PC-3 (cell line): ENCODE measurements at regions not wholly inside any gene's neighbourhood (a gene's known extent, or its start where the extent isn't known, plus 50 kb on each side); places are given as distances from the start of the nearest gene placed in this dataset.

Experiments used
- ATAC-seq: fragments of 200-7000 bp; cut with Tn5 transposase; 2 replicates; pipeline ENCODE4 v1.9.1; 2020; ENCODE audit warnings: mild to moderate bottlenecking, moderate library complexity
- BruUV-seq: library from RNA; stranded (reverse); fragments of 400-500 nt; replicated peaks from 2 replicates; lab custom pipeline; 2021; lab: Mats Ljungman, UMichigan
- CTCF ChIA-PET: fragments of 300-600 bp; sonication (Branson Sonifier 250); formaldehyde crosslinking; loops from one replicate; lab custom pipeline; 2022; ENCODE audit warnings: antibody characterized with exemption; lab: Charles Lee
- POLR2A ChIA-PET: fragments of 300-600 bp; sonication (Branson Sonifier 250); formaldehyde crosslinking; loops from one replicate; lab custom pipeline; 2022; ENCODE audit warnings: antibody characterized with exemption; ENCODE audit not compliant: unreplicated experiment; lab: Charles Lee
- DNase-seq: peaks from one replicate; pipeline ENCODE4 v3.0.0-alpha.2; 2015
- H2AFZ ChIP-seq: fragments of 300-600 bp; sonication (generic); 2 replicates; pipeline ENCODE4 v1.6.0; 2016; ENCODE audit warnings: antibody characterized with exemption, low read length
- H3F3A ChIP-seq: fragments of 300-600 bp; sonication (generic); one replicate; pipeline ENCODE4 v1.6.0; 2017; ENCODE audit warnings: antibody characterized with exemption, low read length, control low read depth, mild to moderate bottlenecking; ENCODE audit not compliant: unreplicated experiment
- H3K27ac ChIP-seq: fragments of 300-600 bp; sonication (generic); 2 replicates; pipeline ENCODE4 v1.5.1; 2016; ENCODE audit warnings: mild to moderate bottlenecking, low read length
- H3K27me3 ChIP-seq: fragments of 300-600 bp; sonication (generic); 2 replicates; pipeline ENCODE4 v1.6.1; 2016; ENCODE audit warnings: low read length, mixed read lengths
- H3K36me3 ChIP-seq: fragments of 300-600 bp; sonication (generic); 2 replicates; pipeline ENCODE4 v1.6.1; 2016; ENCODE audit warnings: low read depth, mixed run types, low read length, mixed read lengths
- H3K4me1 ChIP-seq: fragments of 300-600 bp; sonication (generic); 2 replicates; pipeline ENCODE4 v1.5.1; 2016; ENCODE audit warnings: low read length; ENCODE audit not compliant: insufficient read depth
- H3K4me2 ChIP-seq: fragments of 300-600 bp; sonication (generic); 2 replicates; pipeline ENCODE4 v1.6.0; 2016; ENCODE audit warnings: low read length
- H3K4me3 ChIP-seq: fragments of 300-600 bp; sonication (generic); 2 replicates; pipeline ENCODE4 v1.5.1; 2016; ENCODE audit warnings: mild to moderate bottlenecking, low read length, mixed read lengths
- H3K79me2 ChIP-seq: fragments of 300-600 bp; sonication (generic); 2 replicates; pipeline ENCODE4 v1.6.1; 2017; ENCODE audit warnings: low read length, mixed read lengths
- H3K9ac ChIP-seq: fragments of 300-600 bp; sonication (generic); 2 replicates; pipeline ENCODE4 v1.6.0; 2016; ENCODE audit warnings: mild to moderate bottlenecking, low read length
- H3K9me2 ChIP-seq: fragments of 300-600 bp; sonication (generic); replicated peaks from 2 replicates; pipeline ENCODE4 v1.6.1; 2016; ENCODE audit warnings: mixed run types, low read length, mixed read lengths
- H3K9me3 ChIP-seq: fragments of 300-600 bp; sonication (generic); 2 replicates; pipeline ENCODE4 v1.6.1; 2016; ENCODE audit warnings: low read length, mixed read lengths
- H4K20me1 ChIP-seq: fragments of 300-600 bp; sonication (generic); 2 replicates; pipeline ENCODE4 v1.6.1; 2016; ENCODE audit warnings: low read length, mixed read lengths
- EZH2 ChIP-seq: fragments of 300-600 bp; sonication (generic); IDR thresholded peaks from one replicate; pipeline ENCODE4 v1.6.1; 2017; ENCODE audit warnings: antibody characterized with exemption, mild to moderate bottlenecking, low read length; ENCODE audit not compliant: unreplicated experiment
- EZH2phosphoT487 ChIP-seq: fragments of 300-600 bp; sonication (generic); IDR thresholded peaks from 2 replicates; pipeline ENCODE4 v1.6.1; 2018; ENCODE audit warnings: mild to moderate bottlenecking, antibody characterized with exemption, low read length, borderline replicate concordance
- intact Hi-C: fragments of 100-400 bp; cut with micrococcal nuclease; formaldehyde crosslinking; loops from 2 replicates; pipeline ENCODE4 v1.9.0; 2023
- TF ChIP-seq, protein P1 (sequence below): fragments of 300-600 bp; sonication (generic); conservative IDR thresholded peaks from 2 replicates; pipeline ENCODE4 v1.5.1; 2017; ENCODE audit warnings: antibody characterized with exemption, low read depth, mild to moderate bottlenecking, low read length

DNA sequence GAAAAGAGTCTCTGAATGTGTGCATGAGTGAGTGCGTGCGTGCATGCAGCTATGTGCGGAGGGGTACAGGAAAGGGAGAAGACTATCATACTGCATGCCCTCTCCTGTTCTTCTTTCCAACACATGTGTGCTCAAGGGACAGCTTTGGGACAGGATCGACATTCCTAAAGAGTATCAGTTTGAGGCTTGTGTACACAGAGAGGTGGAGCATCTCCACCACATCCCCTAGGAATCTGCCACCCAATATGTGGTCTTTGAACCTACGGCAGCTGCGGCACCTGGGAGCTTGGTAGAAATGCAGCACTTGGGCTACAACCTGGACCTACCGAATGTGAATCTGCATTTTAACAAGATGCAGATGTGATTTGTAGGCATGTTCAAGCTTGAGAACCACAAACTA, 132.3 kb upstream of the GLRA1 start:
- no peak for DNase-seq
- intact Hi-C loops: no loop called here
- ATAC-seq: no peak
- Histone ChIP-seq H3K9me2 (no peaks in the 10 kb centered on the region), H3K4me2 (no peak overlapping the region), H3K79me2 (no peaks in the 10 kb centered on the region), H4K20me1 (no peaks in the 10 kb centered on the region), H2AFZ (no peak overlapping the region), H3K9me3 (no peaks in the 10 kb centered on the region), H3K4me3 (no peak overlapping the region), H3K27me3 (peaks cover 41% of the 10 kb centered on the region), H3K27ac (no peak overlapping the region), H3K36me3 (no peaks in the 10 kb centered on the region), H3K9ac (no peak overlapping the region), H3F3A (no peaks in the 10 kb centered on the region), H3K4me1 (no peaks in the 10 kb centered on the region)
- ChIA-PET CTCF (no interaction called here), POLR2A (no interaction called here)
- no TSS peak for BruUV-seq
- TF ChIP-seq EZH2phosphoT487 (no peak), EZH2 (no peak)
- TF ChIP-seq, protein P1, sequence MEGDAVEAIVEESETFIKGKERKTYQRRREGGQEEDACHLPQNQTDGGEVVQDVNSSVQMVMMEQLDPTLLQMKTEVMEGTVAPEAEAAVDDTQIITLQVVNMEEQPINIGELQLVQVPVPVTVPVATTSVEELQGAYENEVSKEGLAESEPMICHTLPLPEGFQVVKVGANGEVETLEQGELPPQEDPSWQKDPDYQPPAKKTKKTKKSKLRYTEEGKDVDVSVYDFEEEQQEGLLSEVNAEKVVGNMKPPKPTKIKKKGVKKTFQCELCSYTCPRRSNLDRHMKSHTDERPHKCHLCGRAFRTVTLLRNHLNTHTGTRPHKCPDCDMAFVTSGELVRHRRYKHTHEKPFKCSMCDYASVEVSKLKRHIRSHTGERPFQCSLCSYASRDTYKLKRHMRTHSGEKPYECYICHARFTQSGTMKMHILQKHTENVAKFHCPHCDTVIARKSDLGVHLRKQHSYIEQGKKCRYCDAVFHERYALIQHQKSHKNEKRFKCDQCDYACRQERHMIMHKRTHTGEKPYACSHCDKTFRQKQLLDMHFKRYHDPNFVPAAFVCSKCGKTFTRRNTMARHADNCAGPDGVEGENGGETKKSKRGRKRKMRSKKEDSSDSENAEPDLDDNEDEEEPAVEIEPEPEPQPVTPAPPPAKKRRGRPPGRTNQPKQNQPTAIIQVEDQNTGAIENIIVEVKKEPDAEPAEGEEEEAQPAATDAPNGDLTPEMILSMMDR: no peak

DNA sequence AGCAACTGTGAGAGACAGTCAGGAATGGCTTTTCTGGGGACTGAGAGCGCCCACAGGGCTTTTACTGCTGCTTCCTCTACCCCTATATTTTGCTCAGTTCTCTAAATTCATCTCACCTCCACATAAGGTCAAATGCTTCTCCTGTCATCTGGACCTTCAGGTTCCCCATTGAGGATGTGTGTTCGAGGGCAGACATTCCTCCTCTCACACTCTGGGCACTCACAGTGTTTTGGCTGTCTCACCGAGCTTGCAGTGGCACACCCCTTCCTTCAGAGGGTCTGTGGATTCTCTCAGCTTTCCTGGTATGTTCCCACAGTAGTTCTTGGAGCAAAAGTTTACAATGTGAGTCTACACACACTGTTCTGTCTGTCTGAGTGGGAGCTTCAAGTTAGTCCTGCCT, 127.8 kb upstream of the GLRA1 start:
- TF ChIP-seq EZH2phosphoT487 (no peak), EZH2 (no peak)
- TF ChIP-seq, protein P1: no peak
- Histone ChIP-seq H3K4me2 (no peak overlapping the region), H3K9me3 (no peaks in the 10 kb centered on the region), H3K4me3 (no peak overlapping the region), H3K27ac (no peak overlapping the region), H4K20me1 (no peaks in the 10 kb centered on the region), H3K79me2 (no peaks in the 10 kb centered on the region), H3F3A (no peaks in the 10 kb centered on the region), H3K9ac (no peak overlapping the region), H3K36me3 (no peaks in the 10 kb centered on the region), H3K4me1 (no peaks in the 10 kb centered on the region), H2AFZ (no peak overlapping the region), H3K27me3 (peaks cover 16% of the 10 kb centered on the region), H3K9me2 (no peaks in the 10 kb centered on the region)
- intact Hi-C loops: no loop called here
- ATAC-seq (no peak), DNase-seq (no peak)
- no TSS peak for BruUV-seq
- CTCF ChIA-PET: no interaction called here
- POLR2A ChIA-PET: no interaction called here

DNA sequence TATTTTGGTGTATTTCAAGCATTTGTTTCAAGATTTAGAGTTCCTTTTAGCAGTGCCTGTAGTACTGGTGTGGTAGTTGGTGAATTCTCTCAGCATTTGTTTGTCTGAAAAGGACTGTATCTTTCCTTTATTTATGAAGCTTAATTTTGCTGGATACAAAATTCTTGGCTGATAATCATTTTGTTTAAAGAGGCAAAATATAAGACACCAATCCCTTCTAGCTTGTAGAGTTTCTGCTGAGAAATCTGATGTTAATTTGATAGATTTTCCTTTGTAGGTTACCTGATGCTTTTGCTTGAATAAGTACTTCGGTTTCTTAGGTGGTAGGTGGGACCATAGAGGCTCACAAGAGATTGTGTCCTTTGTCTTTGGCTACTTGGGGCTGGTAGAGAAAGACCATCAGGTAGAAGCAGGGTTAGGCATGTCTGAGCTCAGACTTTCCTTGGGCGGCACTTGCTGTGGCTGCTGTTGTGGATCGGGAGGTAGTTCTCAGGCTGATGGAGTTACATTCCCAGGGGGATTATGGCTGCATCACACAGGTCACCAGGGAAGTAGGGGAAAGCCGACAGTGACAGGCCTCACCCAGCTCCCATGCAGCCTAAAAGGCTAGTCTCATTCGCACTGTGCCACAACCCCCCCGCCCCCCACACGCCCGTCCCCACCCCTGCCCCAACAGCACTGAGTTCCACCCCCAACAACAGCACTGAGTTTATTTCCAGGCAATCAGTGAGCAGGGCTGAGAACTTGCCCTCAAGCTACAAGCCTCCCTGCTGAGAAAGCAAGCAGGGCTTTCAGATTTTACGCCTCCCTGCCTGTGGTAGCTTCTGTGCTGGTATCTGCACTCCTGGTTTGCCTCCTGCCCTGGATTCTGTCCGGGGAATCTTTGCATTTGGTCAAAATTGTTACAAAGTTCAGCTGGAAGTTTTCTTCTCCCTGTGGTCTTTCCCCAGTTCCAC, 127.1 kb upstream of the GLRA1 start:
- Histone ChIP-seq H2AFZ (no peak overlapping the region), H3K9ac (no peak overlapping the region), H4K20me1 (no peaks in the 10 kb centered on the region), H3K9me2 (no peaks in the 10 kb centered on the region), H3K79me2 (no peaks in the 10 kb centered on the region), H3K27ac (no peak overlapping the region), H3K27me3 (peaks cover 9% of the 10 kb centered on the region; the same call in 1 of the 2 replicates), H3K4me1 (no peaks in the 10 kb centered on the region), H3K9me3 (no peaks in the 10 kb centered on the region), H3K36me3 (no peaks in the 10 kb centered on the region), H3K4me3 (no peak overlapping the region), H3K4me2 (no peak overlapping the region), H3F3A (no peaks in the 10 kb centered on the region)
- intact Hi-C loops: no loop called here
- BruUV-seq: no TSS peak
- ChIA-PET POLR2A (no interaction called here), CTCF (no interaction called here)
- DNase-seq (no peak), ATAC-seq (no peak)
- TF ChIP-seq, protein P1: no peak
- TF ChIP-seq EZH2 (no peak), EZH2phosphoT487 (no peak)
